Hematopoietic multipotent progenitor cell treated with erythropoietin and hydrocortisone succinate and interleukin-3 and kit ligand, for 15 days (in vitro differentiated cells): ENCODE measurements at regions not wholly inside any gene's neighbourhood (a gene's known extent, or its start where the extent isn't known, plus 50 kb on each side); places are given as distances from the start of the nearest gene placed in this dataset.

ENCODE experiments used
- DNase-seq: peaks from one replicate; pipeline ENCODE4 v3.0.0-alpha.2; 2015; ENCODE audit warnings: low spot score

DNA sequence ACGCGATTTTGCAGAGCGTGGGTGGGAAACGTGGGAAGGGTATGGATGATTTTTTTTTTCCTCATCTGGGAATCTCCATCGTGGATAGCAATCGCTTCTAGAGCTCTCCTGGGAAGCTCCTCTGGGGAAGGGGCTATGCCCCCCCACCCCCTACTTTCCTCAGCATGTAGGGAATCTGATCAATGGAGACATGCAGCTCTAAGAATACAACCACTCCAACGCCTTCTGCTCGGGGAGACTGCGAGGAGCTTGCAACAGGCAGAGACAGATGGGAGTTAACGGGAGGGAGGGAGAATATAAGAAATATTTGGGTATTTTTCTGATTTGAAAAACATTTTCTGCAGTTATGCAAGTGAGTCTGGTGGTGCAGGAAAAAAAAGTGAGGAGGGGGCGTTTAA is 104.6 kb upstream of the HSD17B12 start:
- DNase-seq = no peak

DNA sequence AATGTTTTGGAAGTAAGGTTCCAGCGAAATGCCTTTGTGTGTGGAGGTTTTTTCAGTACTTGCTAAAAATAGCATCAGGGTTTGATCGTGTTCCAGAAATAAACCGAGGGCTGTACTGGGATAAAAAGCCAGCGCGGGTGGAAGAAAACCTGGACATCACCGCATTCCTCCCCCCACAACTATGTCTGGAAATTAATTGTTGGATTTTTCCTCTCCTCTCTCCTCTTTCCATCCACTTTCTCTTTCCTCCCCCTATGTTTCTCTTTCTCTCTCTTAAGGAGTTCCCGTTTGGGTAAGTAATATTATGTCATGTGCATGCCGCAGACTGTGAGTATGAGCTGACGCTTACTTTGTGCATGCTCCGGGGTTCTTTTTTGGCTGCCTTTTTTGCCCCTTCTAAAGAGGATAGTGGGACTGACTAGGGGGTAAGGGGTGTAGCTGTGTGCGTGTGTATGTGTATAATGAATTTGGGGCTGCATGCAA is 104.2 kb upstream of the HSD17B12 start:
- no peak for DNase-seq

DNA sequence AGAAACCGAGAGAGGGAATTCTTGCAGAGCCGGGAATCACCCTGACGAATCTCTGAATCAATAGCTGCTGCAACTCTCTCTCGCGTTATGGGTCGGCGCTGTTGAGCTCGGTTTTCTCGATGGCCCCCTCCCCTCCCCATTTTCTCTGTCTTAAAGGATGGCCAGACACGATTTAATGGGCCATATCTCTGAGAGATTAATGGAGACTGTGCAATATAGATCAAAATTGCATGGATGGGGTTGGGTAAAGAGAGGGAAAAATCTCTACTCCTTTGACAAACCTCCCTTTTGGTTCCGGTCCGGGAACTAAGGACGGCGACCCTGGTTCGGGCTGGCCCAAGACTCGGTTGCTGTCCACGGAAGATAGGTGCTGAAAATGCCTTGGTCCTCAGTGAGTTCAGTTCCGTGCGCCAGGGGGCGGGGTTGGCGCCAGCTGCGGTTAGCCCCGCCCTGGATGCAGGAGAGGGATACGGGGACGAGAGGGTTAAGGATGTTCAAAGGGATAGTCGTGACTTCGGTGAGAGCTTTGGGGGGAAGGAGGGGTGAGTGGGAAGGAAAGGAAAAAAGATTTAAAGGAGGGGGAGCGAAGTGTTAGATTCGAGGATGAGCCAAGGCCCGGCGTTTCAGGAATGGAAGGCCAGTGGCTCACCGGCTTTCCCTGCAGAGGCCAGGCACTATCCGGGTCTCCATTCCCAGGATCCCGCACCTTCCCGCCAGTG is 103.6 kb upstream of the HSD17B12 start:
- peak; percentile 24 for DNase-seq

DNA sequence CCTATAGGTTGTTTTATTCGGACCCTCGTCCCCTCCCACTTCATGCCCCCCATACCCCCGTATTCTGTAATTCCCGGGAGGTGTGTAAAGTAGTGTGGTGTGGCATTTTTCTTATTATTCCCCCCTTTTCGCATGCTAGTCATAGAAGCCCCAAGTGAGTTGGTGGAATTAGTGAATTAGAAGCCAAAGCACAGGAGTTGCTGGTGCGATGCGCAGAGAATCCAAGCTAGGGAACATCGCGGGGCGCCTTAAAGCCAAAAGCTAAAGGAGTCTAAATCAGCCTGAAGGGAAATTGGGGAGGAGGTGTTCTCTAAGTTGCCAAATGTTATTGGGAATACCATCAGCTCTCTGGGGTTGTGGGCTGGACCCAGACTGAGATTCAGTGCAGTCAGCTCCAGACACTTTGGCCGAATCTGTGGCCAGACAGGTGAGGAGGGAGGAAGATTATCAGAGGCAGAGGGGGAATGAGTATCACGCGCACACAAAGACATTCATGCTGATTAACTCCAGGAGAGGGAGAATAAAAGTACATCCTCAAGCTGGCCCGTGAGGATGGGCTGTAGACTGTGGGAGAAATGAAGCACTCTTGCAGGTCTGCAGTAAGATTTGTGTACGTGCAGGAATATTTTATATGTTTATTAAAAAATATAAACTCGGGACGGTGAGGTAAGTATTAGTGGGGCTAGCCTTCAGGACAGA is 102.8 kb upstream of the HSD17B12 start:
- DNase-seq = no peak

DNA sequence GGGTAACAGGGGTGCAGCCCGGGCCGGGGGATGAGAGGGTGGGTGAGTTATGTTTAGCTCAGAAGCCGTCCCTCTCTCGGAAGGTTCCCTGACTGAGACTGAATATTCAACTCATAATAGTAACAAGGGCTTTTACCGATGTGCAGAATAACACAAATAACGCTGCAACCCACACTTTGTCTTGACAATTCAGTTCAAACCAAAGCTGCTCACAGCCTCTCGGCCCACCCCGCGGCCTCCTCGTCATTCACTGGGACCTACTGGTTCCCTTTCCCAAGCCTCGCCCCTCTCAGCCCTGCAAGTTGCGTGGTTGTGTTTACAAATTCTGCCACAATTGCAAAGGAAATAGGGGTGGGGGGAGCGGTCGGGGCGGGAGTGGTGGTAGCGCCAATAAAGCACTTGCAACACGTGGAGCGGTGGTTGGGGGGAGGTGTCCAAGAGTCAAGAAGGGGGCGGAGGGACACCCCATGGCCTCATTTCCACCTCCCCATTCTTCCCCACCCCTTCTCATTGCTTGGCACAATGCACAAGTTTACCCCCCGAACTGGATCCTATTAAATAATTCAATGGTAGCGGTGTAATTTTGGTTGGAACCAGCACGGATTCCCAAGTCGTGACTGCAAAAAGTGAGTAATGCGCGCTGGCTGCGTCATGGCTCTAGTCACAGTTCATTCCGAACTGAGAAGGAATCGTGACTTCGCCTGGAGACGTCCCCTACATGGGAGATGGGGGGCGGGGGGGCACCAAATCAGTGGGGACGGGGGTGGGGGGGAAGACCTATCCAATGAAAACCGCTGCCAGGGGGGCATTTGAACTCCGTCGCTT is 102.0 kb upstream of the HSD17B12 start:
- DNase-seq = no peak

DNA sequence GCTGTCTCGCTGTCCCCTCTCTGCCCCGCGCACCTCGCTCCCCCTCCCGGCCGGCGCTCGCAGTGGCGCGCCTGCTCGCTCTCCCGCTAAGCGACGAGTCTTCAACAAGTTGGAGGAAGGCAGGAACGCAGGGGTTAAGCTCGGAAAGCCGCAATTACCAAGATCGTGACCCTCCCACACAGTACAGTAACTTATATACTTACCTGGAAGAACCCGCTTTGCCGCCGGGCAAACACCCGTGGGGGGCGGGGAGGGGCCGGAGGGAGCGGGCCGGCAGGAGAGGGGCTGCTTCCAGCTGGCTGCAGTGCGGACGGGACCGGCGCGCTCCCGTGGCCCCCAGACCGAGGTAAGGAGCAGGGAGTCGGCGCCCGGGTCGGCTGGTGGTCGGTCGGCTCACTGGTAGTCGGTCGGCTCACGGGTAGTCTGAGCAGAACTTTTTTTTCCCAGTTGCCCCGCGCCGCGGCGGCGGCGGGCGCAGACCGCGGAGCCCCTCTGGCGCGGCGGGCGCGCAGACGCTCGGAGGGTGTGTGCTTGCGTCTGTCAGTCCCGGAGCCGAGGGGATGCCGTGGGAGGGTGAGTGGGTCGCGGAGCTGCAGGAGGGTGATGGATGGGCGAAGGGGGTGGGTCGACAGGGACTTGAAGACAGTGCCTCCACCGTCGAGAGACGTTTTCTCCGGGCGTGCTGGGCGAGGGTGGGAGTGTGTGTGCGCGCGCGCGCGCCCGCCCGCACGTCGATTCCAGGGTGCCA is 101.2 kb upstream of the HSD17B12 start:
- no peak for DNase-seq

DNA sequence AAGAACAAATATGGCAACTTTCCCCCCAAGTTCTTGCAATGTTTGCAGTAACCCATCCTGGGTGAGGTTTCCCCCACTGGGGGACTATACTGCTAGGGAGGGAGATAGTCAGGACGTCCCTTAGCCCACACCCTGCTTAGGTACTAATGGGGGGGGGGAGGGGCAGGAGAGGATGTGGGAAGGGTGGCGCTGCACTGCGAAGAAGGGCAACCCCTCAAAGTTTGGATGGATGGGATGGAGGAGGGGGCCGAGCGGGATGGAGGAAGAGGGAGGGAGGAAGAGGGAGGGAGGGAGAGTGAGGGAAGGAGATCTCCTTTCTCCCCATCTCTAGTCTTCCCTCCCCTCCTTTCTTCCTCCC is 100.6 kb upstream of the HSD17B12 start:
- DNase-seq = no peak

DNA sequence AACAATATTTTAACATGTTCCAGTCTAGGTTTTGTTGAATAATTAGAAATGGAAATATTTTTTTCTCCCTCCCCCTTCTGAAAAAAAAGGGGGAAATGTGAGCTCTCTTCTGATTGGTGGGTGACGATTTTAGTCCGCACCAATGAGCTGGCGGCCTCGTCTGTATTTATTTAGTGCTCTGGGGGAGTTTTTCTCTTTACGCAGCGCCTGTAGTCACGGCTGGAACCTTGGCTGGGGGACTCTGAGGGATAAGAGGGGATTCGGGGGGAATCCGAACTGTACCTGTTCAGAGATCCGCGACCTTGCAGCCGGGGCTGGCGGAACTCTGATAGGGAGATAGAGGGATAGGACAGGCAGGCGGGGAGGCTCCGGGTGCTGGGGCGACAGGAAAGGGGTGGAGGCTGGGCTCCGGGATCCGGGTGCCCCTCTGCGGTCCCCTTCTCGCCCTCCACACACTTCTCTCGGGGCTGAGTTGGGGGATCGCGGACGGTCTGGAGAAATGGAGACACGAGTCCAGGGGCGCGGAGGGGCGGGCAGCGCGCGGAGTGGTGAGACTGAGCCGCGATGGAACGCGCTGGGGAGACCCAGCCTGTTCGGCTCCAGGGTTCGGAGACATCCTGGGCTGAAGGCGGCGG is 99.7 kb upstream of the HSD17B12 start:
- DNase-seq = no peak

DNA sequence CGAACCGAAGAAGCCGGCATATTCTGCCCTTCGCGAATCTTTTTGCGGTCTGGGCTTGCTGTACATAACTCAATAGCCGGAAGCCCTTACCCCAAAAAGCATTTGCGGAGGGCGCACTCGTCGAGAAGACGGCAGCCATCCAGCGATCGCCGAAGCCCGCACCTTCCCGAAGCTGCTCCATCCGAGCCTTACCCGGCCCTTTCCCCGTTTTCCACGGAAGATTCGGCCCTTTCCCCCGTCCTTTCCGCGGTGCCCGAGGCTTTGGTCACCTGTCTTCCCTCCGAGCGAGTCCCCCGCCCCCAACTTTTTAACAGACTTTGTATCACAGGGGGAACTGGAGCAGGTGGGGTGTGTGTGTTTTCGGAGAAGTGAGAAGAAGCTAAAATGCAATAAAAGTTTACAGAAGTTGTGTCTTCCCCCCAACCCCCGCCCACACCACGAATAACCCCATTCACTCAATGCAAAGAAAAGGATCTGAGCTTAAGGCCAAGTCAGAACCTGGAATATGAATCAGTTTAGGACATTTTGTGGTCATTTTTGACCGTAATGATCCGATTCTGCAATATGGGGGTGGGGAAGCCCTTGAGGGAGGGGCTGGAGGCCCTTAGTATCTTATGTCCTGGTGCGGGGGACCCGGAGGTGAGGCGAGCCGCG is 99.0 kb upstream of the HSD17B12 start:
- no peak for DNase-seq

DNA sequence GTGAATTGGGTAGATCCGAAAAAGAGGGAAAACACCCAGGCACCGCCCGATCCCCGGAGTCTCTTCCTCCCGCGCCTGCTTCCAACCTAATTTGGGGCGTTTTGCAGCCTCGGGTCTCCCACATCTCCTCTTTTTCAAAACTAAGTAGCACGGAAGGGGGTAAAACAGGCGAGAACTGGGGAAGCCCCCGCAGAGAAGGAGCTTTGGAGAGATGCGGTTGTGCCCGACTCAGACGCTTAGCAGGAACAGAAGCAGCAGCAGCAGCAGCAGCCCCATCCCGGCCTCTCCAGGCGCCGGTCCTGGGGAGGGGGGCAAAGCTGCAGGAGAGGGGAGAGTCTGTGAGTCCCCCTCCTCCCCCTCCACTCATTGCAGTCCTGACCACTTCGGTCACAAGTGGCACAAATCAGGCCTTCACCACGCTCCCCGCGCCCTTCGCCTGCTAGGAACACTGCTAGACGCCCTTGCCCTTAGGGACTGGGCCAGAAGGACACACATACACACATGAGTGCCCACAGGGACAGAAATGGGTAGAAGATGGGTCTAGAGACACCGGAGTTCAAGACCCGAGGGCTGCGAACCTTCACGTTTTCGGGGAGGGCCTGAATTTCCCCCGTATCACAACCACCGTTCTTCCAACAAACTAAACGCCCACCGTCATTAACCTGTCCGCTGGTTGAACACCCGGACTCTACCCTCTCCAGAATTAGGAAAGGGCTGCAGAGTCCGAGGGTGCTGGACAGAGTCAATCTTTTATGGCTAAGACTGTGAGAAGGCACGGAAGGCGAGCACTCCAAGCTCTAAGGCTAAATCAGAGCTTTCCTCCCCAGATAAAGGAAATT is 98.3 kb upstream of the HSD17B12 start:
- DNase-seq = no peak

DNA sequence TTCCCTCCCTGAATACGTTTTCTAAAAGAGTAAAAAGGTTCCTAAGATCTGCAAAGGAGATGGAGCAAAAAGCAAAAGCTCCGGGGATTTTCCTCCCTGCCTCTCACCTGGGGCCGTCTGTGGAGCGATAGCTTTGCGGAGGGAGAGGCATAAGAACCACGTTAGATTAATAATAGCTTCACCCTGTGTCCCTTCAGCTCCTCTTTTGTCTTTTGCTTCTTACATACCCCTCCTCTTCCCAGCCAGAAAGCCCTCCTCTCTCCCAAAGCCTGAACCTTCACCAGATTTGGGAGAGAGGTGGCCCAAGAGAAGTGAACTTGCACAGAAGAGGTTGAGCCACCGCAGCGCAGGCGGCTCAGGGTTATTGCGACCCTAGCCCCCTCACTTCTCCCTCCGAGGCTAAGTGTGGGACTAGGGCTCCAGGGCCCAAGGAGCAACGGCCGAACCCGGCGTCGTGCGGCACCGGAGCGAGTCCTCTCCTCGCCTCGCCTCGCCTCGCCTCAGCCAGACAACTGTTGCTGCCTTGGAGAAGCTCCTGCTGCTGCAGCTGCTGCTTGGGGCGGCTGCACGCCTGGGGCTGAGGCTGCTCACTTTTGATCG is 97.6 kb upstream of the HSD17B12 start:
- no peak for DNase-seq

DNA sequence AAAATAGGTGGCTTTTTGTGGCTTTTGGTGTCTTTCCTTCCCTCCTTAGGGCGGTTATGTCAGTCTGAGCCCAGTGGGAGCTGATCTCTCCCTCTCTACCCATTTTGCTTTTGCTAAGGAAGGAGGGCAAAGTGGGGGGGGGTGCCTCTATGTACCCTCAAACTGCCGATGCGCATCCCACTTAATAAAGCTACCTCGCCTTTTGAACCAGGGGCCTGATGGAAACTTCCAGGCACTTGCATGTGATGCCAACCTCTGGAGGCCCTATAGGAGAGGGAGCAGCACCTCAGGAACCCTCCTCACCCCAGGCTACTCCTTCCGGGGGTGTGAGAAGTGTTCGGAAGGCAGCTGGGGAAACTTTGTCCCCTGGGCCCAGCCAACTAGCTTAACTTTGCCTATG is 97.0 kb upstream of the HSD17B12 start:
- no peak for DNase-seq

DNA sequence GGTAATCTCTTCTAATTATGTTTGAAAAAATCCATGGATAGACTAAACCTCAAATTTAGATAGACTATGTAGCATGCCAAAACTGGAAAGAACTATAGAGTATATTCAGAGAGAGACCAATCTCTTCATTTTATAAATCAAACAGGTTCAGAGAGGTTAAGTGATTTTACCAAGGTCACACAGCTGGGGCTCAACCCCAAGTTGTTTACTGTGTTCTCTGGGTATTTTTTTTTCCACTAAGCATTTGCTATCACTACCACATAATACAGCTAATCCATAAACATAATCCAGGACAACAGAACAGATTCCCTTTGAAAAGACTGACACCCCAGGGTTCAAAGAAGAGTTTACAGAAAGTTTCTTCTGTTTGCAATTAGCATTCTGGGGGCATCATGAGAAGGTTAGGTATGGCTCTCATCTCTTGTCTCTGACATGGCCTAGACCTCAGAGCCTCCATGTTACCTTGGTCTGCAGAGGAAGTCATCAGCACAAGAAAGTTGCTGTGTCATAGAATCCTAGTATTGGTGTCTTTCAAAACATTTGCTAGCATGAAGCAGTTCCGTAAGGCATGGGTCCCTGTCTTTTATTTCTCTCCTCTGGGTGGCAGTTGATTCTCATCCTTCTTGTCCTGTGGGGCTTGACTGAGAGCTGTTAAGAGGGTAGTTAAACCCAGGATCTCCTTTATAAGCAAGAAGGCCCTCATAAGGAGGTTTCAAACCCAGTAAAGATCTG is 94.5 kb upstream of the HSD17B12 start:
- no peak for DNase-seq

DNA sequence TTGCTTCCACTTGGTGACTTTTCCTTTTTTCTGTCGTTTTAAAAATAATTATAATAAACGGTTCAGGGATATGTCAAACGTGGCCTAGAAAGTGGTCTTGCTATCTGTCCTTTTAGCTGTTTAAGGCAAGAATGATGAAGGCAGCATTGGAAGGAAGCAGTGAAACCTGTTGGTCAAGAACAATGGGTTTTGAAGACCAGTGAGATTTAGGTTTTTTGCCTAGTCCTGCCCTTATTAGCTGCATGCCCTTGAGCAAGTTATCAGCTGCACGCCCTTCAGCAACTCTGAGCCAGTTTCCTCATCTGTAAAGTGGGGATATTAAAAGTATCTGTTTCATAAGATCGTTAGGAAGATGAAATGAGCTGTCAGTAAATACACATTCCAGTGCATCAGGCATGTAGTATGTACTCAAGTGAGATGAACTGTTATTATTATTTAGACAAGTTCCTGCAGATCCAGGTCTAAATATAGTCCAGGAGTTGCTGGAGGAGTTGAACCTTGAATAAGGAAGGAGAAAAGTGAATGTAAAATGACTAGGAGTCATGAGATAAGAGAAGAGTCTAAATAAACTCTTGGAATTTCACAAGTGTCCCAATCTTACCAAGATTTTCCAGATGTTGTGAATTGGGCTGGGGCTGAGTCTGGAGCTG is 90.8 kb upstream of the HSD17B12 start:
- no peak for DNase-seq

DNA sequence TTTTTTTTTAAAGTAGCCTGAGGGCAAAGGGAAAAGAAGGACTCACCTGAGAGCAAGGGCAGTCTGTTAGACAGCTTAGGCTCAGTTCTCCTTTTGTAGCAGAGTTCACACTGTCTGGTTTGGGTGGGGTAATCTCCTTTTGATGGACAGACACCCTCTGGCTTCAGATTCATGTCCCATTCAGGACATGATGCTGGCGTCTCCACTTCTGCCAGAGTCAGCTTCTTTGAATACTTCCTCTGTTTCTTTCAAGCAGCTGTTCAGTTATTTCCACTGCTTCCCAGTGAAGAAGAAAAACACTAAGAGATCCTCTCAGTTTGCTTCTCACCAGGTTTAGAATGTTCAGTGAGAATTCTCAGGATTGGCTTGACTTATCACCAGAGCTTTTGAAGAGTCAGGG is 79.0 kb upstream of the HSD17B12 start:
- DNase-seq = no peak

DNA sequence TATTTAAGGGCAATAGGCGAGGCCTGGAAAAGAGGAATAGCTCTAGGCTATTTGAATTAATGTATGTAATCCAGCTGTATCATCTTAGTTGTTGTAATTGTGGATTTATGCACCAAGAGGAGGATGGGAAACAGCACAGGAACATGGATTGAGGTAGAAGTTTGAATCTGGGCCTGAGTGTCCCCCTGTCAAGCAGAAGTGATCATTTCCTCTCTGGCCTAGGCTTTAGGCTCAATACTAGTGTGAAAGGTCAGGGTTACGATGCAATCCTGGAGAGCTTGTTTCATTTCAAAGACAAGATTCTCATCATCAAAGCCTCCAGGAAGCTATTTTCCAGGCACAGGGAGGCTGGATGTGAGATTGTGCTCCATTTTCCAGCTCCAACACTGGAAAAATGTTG is 77.9 kb upstream of the HSD17B12 start:
- DNase-seq = no peak

DNA sequence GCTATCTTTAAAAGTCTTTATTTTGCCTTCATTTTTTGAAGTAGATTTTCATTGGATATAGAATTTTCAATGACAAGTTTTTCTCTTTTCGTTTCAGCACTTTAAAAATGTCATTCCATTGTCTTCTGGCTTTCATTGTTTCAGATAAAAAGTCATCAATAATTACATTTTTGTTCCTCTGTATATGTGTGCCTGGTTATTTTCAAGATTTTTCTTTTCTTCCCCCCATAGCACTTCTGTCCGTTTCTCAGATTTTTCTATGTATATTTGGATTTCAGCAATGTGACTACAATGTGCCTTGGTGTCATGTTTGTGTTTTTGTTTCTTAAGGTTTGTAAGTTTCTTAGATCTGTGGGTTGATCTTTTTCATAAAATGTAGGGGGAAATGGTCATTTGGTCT is 66.3 kb upstream of the HSD17B12 start:
- no peak for DNase-seq

DNA sequence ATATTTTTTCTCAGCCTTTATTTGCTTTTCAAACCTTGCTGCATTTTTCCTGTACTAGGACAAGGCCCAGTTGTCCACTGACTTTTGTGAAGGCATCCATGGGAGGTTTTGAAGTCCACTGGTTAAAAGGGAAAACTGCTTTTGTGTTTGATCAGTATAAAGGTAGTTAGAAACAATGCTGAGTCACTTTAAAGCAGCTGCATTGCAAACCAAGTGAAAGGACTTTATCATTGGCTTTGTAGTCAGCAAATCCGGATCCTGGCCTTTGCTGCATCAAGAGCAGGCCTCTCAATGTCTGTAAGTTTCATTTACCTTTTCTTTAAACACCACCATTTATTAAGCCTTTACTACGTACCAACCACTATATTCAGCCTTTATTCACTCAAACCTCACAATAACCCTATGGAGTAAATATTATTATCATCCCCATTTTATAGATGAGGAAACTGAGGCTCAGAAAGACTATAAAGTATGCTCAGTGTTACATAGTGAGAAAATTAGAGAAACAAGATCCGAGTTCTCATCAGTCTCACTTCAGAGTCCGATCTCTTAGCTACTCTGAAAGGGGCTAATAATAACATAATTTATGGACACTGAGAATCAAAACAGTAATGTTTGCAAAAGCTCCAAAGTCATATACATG is 60.6 kb upstream of the HSD17B12 start:
- DNase-seq = no peak
